SKM-1 (cell line): ENCODE measurements at regions not wholly inside any gene's neighbourhood (a gene's known extent, or its start where the extent isn't known, plus 50 kb on each side); places are given as distances from the start of the nearest gene placed in this dataset.

Experiments used
- DNase-seq: peaks from one replicate; lab custom pipeline; 2025; ENCODE audit not compliant: unreplicated experiment; lab: John Stamatoyannopoulos, UW

GRCh38 chr17:77854083-77854758, 104.3 kb upstream of the TNRC6C start:
- DNase-seq: no peak

GRCh38 chr17:77854759-77855745, 103.5 kb upstream of the TNRC6C start:
- no peak for DNase-seq

GRCh38 chr17:77856551-77857305, 101.8 kb upstream of the TNRC6C start:
- DNase-seq: no peak

- no peak for DNase-seq
Measured at GRCh38 chr17:77857306-77857555, 101.3 kb upstream of the TNRC6C start.

GRCh38 chr17:77857613-77858012, 100.9 kb upstream of the TNRC6C start:
- DNase-seq: no peak

GRCh38 chr17:77858291-77859034, 100.0 kb upstream of the TNRC6C start:
- DNase-seq: no peak

GRCh38 chr17:77859035-77859810, 99.3 kb upstream of the TNRC6C start:
- no peak for DNase-seq

GRCh38 chr17:77861133-77861695, 97.3 kb upstream of the TNRC6C start:
- DNase-seq: no peak

GRCh38 chr17:77861981-77862645, 96.4 kb upstream of the TNRC6C start:
- no peak for DNase-seq

- DNase-seq: no peak
Measured at GRCh38 chr17:77862890-77863813, 95.4 kb upstream of the TNRC6C start.

GRCh38 chr17:77863814-77864161, 94.7 kb upstream of the TNRC6C start:
- DNase-seq: peak; percentile 48

GRCh38 chr17:77864234-77865111, 94.0 kb upstream of the TNRC6C start:
- no peak for DNase-seq

GRCh38 chr17:77865112-77865611, 93.3 kb upstream of the TNRC6C start:
- DNase-seq: no peak

- no peak for DNase-seq
Measured at GRCh38 chr17:77865716-77866115, 92.8 kb upstream of the TNRC6C start.

GRCh38 chr17:77867308-77867781, 91.2 kb upstream of the TNRC6C start:
- DNase-seq: no peak

GRCh38 chr17:77867976-77868713, 90.4 kb upstream of the TNRC6C start:
- no peak for DNase-seq
